ENCODE measurements at regions not wholly inside any gene's neighbourhood (a gene's known extent, or its start where the extent isn't known, plus 50 kb on each side); places are given as distances from the start of the nearest gene placed in this dataset.

DNA sequence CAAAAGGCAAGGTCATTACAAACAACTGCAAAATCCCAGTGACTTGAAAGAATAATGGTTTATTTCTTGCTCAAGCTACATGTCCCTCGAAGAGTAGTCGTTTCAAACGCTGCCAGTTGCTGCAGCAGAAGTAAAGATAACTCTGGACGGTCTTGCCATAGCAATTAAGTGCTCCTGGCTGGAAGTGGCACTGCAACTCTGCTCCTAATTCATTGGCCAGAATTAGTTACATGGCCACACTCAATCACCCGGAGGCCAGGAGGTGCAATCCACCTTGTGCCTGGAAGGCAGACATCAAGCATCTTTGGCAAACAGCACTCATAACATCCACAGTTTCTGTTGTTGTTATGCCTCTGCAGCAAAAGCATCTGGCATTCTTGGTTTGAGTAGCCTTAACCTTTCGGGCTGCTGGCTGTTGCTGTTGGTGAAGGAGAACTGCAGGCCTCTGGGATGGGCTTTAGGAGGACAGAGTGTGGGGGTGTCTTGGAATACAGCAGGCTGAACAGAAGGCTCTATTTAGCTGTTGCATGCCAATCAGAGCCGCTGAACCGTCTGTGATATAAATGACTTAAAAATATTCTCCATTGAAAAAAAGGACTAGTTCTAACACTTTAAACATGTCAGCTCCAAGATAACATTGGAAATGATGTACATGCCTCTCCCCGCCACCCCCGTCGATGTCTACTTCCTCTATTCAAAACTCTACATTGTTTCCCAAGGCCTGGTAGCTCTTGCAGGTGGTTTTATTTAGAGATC, 123.5 kb upstream of the DYRK2 start:
- no peak for DNase-seq (ENCODE audit: low read depth)
- H3K4me3 ChIP-seq (ENCODE audit: low read depth, low read length): no peak overlapping the region
- TF ChIP-seq, protein P1, sequence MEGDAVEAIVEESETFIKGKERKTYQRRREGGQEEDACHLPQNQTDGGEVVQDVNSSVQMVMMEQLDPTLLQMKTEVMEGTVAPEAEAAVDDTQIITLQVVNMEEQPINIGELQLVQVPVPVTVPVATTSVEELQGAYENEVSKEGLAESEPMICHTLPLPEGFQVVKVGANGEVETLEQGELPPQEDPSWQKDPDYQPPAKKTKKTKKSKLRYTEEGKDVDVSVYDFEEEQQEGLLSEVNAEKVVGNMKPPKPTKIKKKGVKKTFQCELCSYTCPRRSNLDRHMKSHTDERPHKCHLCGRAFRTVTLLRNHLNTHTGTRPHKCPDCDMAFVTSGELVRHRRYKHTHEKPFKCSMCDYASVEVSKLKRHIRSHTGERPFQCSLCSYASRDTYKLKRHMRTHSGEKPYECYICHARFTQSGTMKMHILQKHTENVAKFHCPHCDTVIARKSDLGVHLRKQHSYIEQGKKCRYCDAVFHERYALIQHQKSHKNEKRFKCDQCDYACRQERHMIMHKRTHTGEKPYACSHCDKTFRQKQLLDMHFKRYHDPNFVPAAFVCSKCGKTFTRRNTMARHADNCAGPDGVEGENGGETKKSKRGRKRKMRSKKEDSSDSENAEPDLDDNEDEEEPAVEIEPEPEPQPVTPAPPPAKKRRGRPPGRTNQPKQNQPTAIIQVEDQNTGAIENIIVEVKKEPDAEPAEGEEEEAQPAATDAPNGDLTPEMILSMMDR (conservative IDR thresholded peaks at IDR 0.05; ENCODE audit: low read depth, low read length): no peak

DNA sequence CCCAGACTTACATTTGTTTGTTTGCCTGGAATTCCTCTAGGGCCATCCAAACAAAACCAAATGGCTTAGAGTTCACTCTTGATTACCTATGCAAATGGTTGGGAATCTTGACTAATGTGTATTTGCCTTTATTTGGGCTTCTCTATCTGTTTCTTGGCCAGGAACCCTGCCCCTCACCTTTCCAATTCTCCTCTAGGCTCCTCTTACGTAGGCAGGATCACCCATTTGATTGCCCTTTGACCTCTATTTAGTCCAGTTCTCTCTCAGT, 123.0 kb upstream of the DYRK2 start:
- no peak for DNase-seq (ENCODE audit: low read depth)
- TF ChIP-seq, protein P1 (conservative IDR thresholded peaks at IDR 0.05; ENCODE audit: low read depth, low read length): no peak
- H3K4me3 ChIP-seq (ENCODE audit: low read depth, low read length): no peak overlapping the region

DNA sequence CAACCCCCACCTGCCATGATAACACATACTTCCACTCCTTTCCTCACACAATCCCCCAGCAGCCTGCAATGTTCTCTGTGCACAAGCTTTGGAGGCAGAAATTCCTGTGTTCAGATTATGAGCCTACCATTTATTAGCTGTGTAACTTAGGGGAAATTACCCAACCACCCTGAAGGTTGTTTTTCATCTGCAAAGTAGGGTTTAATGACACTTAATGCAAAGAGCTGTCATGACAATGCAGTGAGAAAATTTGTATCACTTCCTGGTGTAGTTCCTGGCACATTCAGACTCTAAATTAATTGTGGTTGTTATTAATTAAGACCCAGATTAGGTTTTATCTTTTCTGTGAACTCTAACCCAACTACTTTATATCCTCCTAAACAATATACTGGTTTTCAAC, 122.4 kb upstream of the DYRK2 start:
- DNase-seq (ENCODE audit: low read depth): no peak
- TF ChIP-seq, protein P1 (conservative IDR thresholded peaks at IDR 0.05; ENCODE audit: low read depth, low read length): no peak
- no peak overlapping the region for H3K4me3 ChIP-seq (ENCODE audit: low read depth, low read length)

DNA sequence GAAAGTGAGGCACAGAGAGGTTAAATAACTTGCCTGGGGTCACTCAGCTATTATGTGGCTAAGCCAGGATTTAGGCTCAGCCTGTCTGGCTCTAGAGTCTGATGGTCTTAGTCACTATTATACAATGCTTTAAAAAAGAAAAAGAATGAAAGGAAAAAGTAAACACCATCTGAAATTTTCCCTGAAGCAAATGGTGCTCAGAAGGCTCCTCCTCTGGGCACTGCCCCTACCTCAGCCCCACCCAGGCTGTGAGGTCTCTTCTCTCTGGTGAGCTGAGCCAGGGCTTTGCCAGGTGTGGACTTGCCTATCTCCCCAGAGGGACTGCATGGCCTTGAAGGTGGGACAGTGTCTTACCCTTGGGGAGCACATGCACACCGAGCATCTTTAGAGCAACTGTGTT, 117.5 kb upstream of the DYRK2 start:
- TF ChIP-seq, protein P1 (conservative IDR thresholded peaks at IDR 0.05; ENCODE audit: low read depth, low read length): no peak
- H3K4me3 ChIP-seq (ENCODE audit: low read depth, low read length): no peak overlapping the region
- DNase-seq (ENCODE audit: low read depth): no peak

- H3K4me3 ChIP-seq (ENCODE audit: low read depth, low read length): no peak overlapping the region
- no peak for DNase-seq (ENCODE audit: low read depth)
- TF ChIP-seq, protein P1 (conservative IDR thresholded peaks at IDR 0.05; ENCODE audit: low read depth, low read length): no peak
Measured at GRCh38 chr12:67531501-67531900, 117.0 kb upstream of the DYRK2 start.

GRCh38 chr12:67533159-67533558, 115.4 kb upstream of the DYRK2 start:
- no peak for DNase-seq (ENCODE audit: low read depth)
- no peak overlapping the region for H3K4me3 ChIP-seq (ENCODE audit: low read depth, low read length)
- TF ChIP-seq, protein P1 (conservative IDR thresholded peaks at IDR 0.05; ENCODE audit: low read depth, low read length): no peak

DNA sequence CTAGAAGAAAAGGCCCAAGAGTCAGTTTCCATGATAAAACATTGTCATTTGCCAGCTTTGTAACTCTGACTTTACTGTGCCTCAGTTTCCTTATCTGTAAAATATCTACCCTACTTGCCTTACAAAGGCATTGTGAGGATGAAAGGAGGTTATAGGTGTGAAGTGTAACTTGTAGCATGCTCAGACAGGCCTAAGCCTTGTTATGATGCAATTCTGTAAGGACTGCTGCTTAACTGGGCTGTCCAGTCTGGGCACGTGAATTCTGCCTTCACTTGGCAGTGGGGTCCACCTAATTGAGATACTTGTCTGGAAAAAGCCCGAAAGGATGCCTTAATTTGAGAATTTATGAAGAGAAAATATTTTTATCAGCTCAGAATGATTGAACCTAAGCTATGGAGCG, 114.5 kb upstream of the DYRK2 start:
- no peak overlapping the region for H3K4me3 ChIP-seq (ENCODE audit: low read depth, low read length)
- no peak for DNase-seq (ENCODE audit: low read depth)
- TF ChIP-seq, protein P1 (conservative IDR thresholded peaks at IDR 0.05; ENCODE audit: low read depth, low read length): no peak

Measured in choroid plexus epithelial cell (primary cell).